GM10266 (cell line): ENCODE measurements at regions not wholly inside any gene's neighbourhood (a gene's known extent, or its start where the extent isn't known, plus 50 kb on each side); places are given as distances from the start of the nearest gene placed in this dataset.

Source experiments
- DNase-seq: peaks from one replicate; pipeline ENCODE4 v3.0.0; 2012; ENCODE audit errors: extremely low spot score
- TF ChIP-seq, protein P1 (sequence below): IDR thresholded peaks from 2 replicates; pipeline ENCODE4 v1.5.1; 2012; ENCODE audit warnings: mild to moderate bottlenecking, low read depth; ENCODE audit not compliant: control insufficient read depth, insufficient read depth; ENCODE audit errors: missing control alignments

- TF ChIP-seq, protein P1, sequence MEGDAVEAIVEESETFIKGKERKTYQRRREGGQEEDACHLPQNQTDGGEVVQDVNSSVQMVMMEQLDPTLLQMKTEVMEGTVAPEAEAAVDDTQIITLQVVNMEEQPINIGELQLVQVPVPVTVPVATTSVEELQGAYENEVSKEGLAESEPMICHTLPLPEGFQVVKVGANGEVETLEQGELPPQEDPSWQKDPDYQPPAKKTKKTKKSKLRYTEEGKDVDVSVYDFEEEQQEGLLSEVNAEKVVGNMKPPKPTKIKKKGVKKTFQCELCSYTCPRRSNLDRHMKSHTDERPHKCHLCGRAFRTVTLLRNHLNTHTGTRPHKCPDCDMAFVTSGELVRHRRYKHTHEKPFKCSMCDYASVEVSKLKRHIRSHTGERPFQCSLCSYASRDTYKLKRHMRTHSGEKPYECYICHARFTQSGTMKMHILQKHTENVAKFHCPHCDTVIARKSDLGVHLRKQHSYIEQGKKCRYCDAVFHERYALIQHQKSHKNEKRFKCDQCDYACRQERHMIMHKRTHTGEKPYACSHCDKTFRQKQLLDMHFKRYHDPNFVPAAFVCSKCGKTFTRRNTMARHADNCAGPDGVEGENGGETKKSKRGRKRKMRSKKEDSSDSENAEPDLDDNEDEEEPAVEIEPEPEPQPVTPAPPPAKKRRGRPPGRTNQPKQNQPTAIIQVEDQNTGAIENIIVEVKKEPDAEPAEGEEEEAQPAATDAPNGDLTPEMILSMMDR, result no peak
- DNase-seq, result no peak
Observed at GRCh38 chr5:164975986-164976385, 1470.6 kb downstream of the MAT2B start.

DNA sequence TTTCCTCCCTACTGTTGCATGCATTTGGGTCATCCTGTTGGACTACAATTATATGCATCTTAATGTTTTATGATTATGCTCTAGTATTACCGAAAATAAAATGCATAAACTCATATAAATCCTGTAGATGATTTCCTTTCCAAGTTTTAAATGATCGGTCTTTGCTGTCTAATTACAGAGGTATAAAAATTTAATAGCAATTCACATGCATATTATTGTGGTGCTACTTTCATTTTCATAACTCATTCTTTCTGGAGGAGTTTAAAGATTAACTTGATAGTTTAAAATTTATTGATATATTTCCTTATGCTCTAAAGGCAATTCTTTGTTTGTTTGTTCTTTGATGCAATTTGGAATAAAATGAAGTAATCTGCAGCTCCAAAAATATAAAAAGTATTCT, 1475.1 kb downstream of the MAT2B start:
- TF ChIP-seq, protein P1, result no peak
- DNase-seq, result no peak

- TF ChIP-seq, protein P1, result no peak
- DNase-seq, result no peak
Observed at GRCh38 chr5:164998142-164998541, 1492.7 kb downstream of the MAT2B start.

GRCh38 chr5:164998590-164998989, 1493.2 kb downstream of the MAT2B start:
- TF ChIP-seq, protein P1, result no peak
- no peak for DNase-seq

- DNase-seq, result no peak
- TF ChIP-seq, protein P1, result no peak
Observed at GRCh38 chr5:165000479-165001190, 1495.2 kb downstream of the MAT2B start.

DNA sequence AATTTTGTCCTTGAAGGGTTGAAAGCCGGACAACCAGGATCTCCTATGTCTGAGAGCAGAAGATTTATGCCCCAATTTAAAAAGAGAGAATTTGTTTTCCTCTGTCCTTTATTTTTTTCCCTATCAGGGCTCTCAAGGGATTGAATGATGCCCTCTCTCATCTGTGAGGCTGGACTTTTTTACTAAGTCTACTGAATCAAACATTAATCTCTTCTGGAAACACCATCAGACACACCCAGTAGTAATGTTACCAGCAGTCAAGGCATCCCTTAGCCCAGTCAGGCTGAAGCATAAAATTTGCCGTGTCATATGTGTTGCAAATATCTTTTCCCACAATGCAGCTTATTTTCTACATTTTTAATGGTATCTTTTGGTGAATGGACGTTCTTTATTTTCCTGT, 1497.9 kb downstream of the MAT2B start:
- TF ChIP-seq, protein P1, result no peak
- no peak for DNase-seq

DNA sequence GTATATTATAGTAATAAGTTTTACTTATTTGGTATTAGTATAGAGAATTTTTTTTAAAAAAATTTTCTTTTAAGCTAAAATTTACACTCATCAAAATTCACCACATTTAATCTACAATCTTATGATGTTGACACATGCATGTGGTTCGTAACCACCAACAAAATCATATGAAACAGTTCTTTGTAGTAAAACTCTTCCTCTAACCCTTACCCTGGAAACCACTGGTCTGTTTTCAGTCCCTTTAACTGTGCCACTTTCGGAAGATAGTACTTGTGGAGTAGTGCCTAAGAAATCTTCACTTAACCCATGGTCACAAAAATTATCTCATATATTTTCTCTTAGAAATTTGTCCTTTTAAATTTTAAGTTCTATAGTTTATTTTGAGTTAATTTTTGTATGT, 1498.8 kb downstream of the MAT2B start:
- TF ChIP-seq, protein P1, result no peak

More for the DNA sequence above, 1498.8 kb downstream of the MAT2B start:
- DNase-seq, result no peak
